GM12891 (cell line): ENCODE measurements at regions not wholly inside any gene's neighbourhood (a gene's known extent, or its start where the extent isn't known, plus 50 kb on each side); places are given as distances from the start of the nearest gene placed in this dataset.
"Not testable (repeated sequence)": the region's sequence is repeated elsewhere in the genome, so short reads cannot be mapped to it uniquely, and the experiment has no call there.

Experiments used
- POLR2A ChIP-seq: IDR thresholded peaks from 2 replicates; pipeline ENCODE4 v1.6.1; 2011; ENCODE audit warnings: low read depth, low read length, control low read depth
- POLR2AphosphoS5 ChIP-seq: IDR thresholded peaks from 2 replicates; pipeline ENCODE4 v1.6.1; 2011; ENCODE audit warnings: low read depth, low read length, control low read depth
- TAF1 ChIP-seq: IDR thresholded peaks from 2 replicates; pipeline ENCODE4 v1.6.1; 2011; ENCODE audit warnings: low read depth, low read length, control low read depth

GRCh38 chr5:29127524-29128156 lies 2065.8 kb upstream of the CDH6 start:
- not testable (repeated sequence) for TF ChIP-seq POLR2A, TAF1, POLR2AphosphoS5
